ENCODE measurements at regions not wholly inside any gene's neighbourhood (a gene's known extent, or its start where the extent isn't known, plus 50 kb on each side); places are given as distances from the start of the nearest gene placed in this dataset.

DNA sequence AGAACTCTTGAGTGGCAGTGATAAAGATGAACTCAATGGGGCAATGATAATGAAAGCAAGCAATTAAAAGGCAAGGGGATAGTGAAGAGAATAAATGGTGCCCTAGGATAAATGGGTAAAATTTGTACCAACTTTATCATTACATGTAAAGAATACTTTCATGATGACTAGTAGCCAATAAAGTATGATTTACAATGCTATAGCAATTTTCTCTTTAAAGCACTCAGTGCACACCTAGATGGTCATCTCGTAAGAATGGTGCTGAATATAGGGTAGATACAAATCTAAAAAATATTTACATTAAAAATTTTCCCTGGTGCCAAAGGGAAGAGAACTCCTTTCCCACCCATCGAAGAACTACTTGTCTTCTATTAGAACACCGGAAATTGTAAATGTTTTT lies 651.4 kb downstream of the STPG2 start:
- Mint-ChIP-seq H3K27me3 (ENCODE audit: low read depth, unreplicated experiment) (no peaks in the 10 kb centered on the region), H3K27ac (ENCODE audit: unreplicated experiment) (no peak overlapping the region), H3K4me3 (ENCODE audit: unreplicated experiment) (no peak overlapping the region), H3K9me3 (ENCODE audit: unreplicated experiment) (peaks cover 1% of the 10 kb centered on the region), H3K36me3 (ENCODE audit: low read depth, unreplicated experiment) (no peaks in the 10 kb centered on the region), H3K4me1 (ENCODE audit: low read depth, unreplicated experiment) (peaks cover 12% of the 10 kb centered on the region)
- H3K36me3 ChIP-seq (ENCODE audit: insufficient read depth, low read length): no peaks in the 10 kb centered on the region
- no peak overlapping the region for H3K4me2 ChIP-seq (ENCODE audit: low read length)
- H3K9me3 ChIP-seq (ENCODE audit: insufficient read depth, low read depth, low read length): no peaks in the 10 kb centered on the region
- H4K20me1 ChIP-seq (ENCODE audit: insufficient read depth, low read length): no peaks in the 10 kb centered on the region
- no peak overlapping the region for H3K9ac ChIP-seq (ENCODE audit: low read length)
- no peak overlapping the region for H3K27ac ChIP-seq (ENCODE audit: low read depth, low read length)
- H2AFZ ChIP-seq (ENCODE audit: low read depth, low read length): no peak overlapping the region
- TF ChIP-seq, protein P1, sequence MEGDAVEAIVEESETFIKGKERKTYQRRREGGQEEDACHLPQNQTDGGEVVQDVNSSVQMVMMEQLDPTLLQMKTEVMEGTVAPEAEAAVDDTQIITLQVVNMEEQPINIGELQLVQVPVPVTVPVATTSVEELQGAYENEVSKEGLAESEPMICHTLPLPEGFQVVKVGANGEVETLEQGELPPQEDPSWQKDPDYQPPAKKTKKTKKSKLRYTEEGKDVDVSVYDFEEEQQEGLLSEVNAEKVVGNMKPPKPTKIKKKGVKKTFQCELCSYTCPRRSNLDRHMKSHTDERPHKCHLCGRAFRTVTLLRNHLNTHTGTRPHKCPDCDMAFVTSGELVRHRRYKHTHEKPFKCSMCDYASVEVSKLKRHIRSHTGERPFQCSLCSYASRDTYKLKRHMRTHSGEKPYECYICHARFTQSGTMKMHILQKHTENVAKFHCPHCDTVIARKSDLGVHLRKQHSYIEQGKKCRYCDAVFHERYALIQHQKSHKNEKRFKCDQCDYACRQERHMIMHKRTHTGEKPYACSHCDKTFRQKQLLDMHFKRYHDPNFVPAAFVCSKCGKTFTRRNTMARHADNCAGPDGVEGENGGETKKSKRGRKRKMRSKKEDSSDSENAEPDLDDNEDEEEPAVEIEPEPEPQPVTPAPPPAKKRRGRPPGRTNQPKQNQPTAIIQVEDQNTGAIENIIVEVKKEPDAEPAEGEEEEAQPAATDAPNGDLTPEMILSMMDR (IDR thresholded peaks at IDR 0.05; ENCODE audit: insufficient read depth, low read depth, low read length): no peak
- TF ChIP-seq EZH2 (IDR thresholded peaks at IDR 0.05; ENCODE audit: insufficient read depth, low read length): no peak
- H3K79me2 ChIP-seq (ENCODE audit: insufficient read depth, low read length): no peaks in the 10 kb centered on the region
- no peak for FAIRE-seq
- DNase-seq (ENCODE audit: low read depth): no peak
- H3K4me1 ChIP-seq (ENCODE audit: insufficient read depth, low read length): peaks cover 13% of the 10 kb centered on the region
- H3K27me3 ChIP-seq (ENCODE audit: insufficient read depth, low read length): no peaks in the 10 kb centered on the region
- H3K4me3 ChIP-seq (ENCODE audit: insufficient read depth, low read depth, low read length): no peak overlapping the region

DNA sequence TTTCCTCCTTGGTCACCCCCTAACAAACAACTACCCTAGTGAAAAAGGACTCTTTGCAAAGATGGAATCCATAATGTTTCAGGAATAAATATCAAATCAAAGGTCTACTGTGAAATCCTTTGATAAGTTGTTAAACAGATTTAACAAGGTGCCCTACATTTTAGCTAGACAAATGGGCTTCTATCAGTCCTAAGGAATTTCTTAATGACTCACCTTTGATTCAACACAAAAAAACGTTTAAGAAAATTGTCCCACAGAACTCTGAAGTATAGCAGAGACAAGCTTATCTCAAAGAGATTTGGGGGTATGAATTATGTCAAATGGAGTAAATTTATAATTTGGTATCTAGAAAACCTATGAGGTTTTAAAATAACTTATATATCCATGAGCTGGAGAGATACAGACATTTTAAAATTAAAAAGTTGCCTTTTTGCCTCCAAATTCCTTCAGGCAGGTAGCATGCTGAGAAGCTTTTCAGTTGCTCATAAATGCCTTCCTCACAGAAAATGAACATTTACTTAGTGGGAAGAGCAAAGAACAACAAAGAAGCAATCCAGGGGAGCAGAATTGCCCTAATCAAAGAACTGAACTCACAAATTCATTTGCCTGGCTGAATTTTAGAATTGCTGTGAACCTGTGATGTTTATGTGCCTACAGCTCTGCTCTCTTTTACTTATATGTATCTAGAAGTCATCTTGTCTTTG lies 649.3 kb downstream of the STPG2 start:
- H3K27me3 Mint-ChIP-seq (ENCODE audit: low read depth, unreplicated experiment): no peaks in the 10 kb centered on the region
- FAIRE-seq: no peak
- no peaks in the 10 kb centered on the region for H3K36me3 ChIP-seq (ENCODE audit: insufficient read depth, low read length)
- no peak overlapping the region for H3K4me3 Mint-ChIP-seq (ENCODE audit: unreplicated experiment)
- peaks cover 15% of the 10 kb centered on the region for H3K4me1 Mint-ChIP-seq (ENCODE audit: low read depth, unreplicated experiment)
- no peak overlapping the region for H3K4me3 ChIP-seq (ENCODE audit: insufficient read depth, low read depth, low read length)
- TF ChIP-seq, protein P1 (IDR thresholded peaks at IDR 0.05; ENCODE audit: insufficient read depth, low read depth, low read length): no peak
- TF ChIP-seq EZH2 (IDR thresholded peaks at IDR 0.05; ENCODE audit: insufficient read depth, low read length): no peak
- no peaks in the 10 kb centered on the region for H3K9me3 ChIP-seq (ENCODE audit: insufficient read depth, low read depth, low read length)
- peak overlapping the region; percentile 19 for H2AFZ ChIP-seq (ENCODE audit: low read depth, low read length)
- no peak overlapping the region for H3K9ac ChIP-seq (ENCODE audit: low read length)
- H3K27me3 ChIP-seq (ENCODE audit: insufficient read depth, low read length): no peaks in the 10 kb centered on the region
- peak overlapping the region; percentile 70 for H3K27ac Mint-ChIP-seq (ENCODE audit: unreplicated experiment)
- no peaks in the 10 kb centered on the region for H4K20me1 ChIP-seq (ENCODE audit: insufficient read depth, low read length)
- peak overlapping the region; percentile 4 for H3K4me2 ChIP-seq (ENCODE audit: low read length)
- no peaks in the 10 kb centered on the region for H3K79me2 ChIP-seq (ENCODE audit: insufficient read depth, low read length)
- H3K4me1 ChIP-seq (ENCODE audit: insufficient read depth, low read length): peaks cover 13% of the 10 kb centered on the region
- no peaks in the 10 kb centered on the region for H3K36me3 Mint-ChIP-seq (ENCODE audit: low read depth, unreplicated experiment)
- peak; percentile 37 for DNase-seq (ENCODE audit: low read depth)
- H3K9me3 Mint-ChIP-seq (ENCODE audit: unreplicated experiment): no peaks in the 10 kb centered on the region
- H3K27ac ChIP-seq (ENCODE audit: low read depth, low read length): peak overlapping the region; percentile 19

- Histone ChIP-seq H4K20me1 (ENCODE audit: insufficient read depth, low read length) (no peaks in the 10 kb centered on the region), H3K36me3 (ENCODE audit: insufficient read depth, low read length) (no peaks in the 10 kb centered on the region), H3K4me3 (ENCODE audit: insufficient read depth, low read depth, low read length) (no peak overlapping the region), H3K4me1 (ENCODE audit: insufficient read depth, low read length) (peaks cover 13% of the 10 kb centered on the region), H3K9ac (ENCODE audit: low read length) (no peak overlapping the region), H3K79me2 (ENCODE audit: insufficient read depth, low read length) (no peaks in the 10 kb centered on the region), H3K9me3 (ENCODE audit: insufficient read depth, low read depth, low read length) (no peaks in the 10 kb centered on the region), H3K4me2 (ENCODE audit: low read length) (peak overlapping the region; percentile 40), H3K27ac (ENCODE audit: low read depth, low read length) (no peak overlapping the region), H2AFZ (ENCODE audit: low read depth, low read length) (no peak overlapping the region), H3K27me3 (ENCODE audit: insufficient read depth, low read length) (no peaks in the 10 kb centered on the region)
- no peak for TF ChIP-seq EZH2 (IDR thresholded peaks at IDR 0.05; ENCODE audit: insufficient read depth, low read length)
- TF ChIP-seq, protein P1 (IDR thresholded peaks at IDR 0.05; ENCODE audit: insufficient read depth, low read depth, low read length): no peak
- Mint-ChIP-seq H3K27ac (ENCODE audit: unreplicated experiment) (no peak overlapping the region), H3K4me3 (ENCODE audit: unreplicated experiment) (no peak overlapping the region), H3K9me3 (ENCODE audit: unreplicated experiment) (no peaks in the 10 kb centered on the region), H3K27me3 (ENCODE audit: low read depth, unreplicated experiment) (no peaks in the 10 kb centered on the region), H3K4me1 (ENCODE audit: low read depth, unreplicated experiment) (peaks cover 19% of the 10 kb centered on the region), H3K36me3 (ENCODE audit: low read depth, unreplicated experiment) (no peaks in the 10 kb centered on the region)
- DNase-seq (ENCODE audit: low read depth): peak; percentile 26
- no peak for FAIRE-seq
Measured at GRCh38 chr4:97496298-97496873, 646.9 kb downstream of the STPG2 start.
